H1 (cell line): ENCODE measurements at regions not wholly inside any gene's neighbourhood (a gene's known extent, or its start where the extent isn't known, plus 50 kb on each side); places are given as distances from the start of the nearest gene placed in this dataset.

ENCODE experiments used
- CTCF ChIA-PET: fragments of 300-600 bp; sonication (Branson Sonifier 250); formaldehyde crosslinking; loops from one replicate; lab custom pipeline; 2021; ENCODE audit not compliant: partially characterized antibody; lab: Charles Lee
- POLR2A ChIA-PET: fragments of 300-600 bp; sonication (Branson Sonifier 250); formaldehyde crosslinking; loops from one replicate; lab custom pipeline; 2021; ENCODE audit warnings: inconsistent platforms; ENCODE audit not compliant: partially characterized antibody; lab: Charles Lee
- DNase-seq, 2 experiments: peaks; one replicate each; pipeline versions ENCODE4 v3.0.0 to v3.0.0-alpha.2; 2010 to 2022; ENCODE audit warnings: low spot score in 2 of 2, low read depth in 1 of 2, mixed read lengths in 1 of 2
- FAIRE-seq: peaks from 2 replicates; lab custom pipeline; 2011; peaks lifted over from hg19 to GRCh38; lab: Jason Lieb, UNC
- H2AFZ ChIP-seq: 2 replicates; pipeline ENCODE4 v1.8.1; 2012; ENCODE audit warnings: low read length, inconsistent platforms
- H2AK5ac ChIP-seq: 2 replicates; pipeline ENCODE4 v1.6.1; 2013; ENCODE audit warnings: low read depth, low read length
- H2BK120ac ChIP-seq: replicated peaks from 2 replicates; pipeline ENCODE3; 2013; ENCODE audit warnings: low read depth, low read length, inconsistent platforms
- H2BK12ac ChIP-seq: 2 replicates; pipeline ENCODE4 v1.6.1; 2013; ENCODE audit warnings: low read depth, low read length
- H2BK15ac ChIP-seq: 2 replicates; pipeline ENCODE4 v1.6.1; 2013; ENCODE audit warnings: low read length
- H2BK20ac ChIP-seq: 2 replicates; pipeline ENCODE4 v1.6.1; 2013; ENCODE audit warnings: low read length
- H2BK5ac ChIP-seq: 2 replicates; pipeline ENCODE4 v1.6.1; 2013; ENCODE audit warnings: low read depth, low read length
- H3K14ac ChIP-seq: 2 replicates; pipeline ENCODE4 v1.6.1; 2013; ENCODE audit warnings: inconsistent platforms; ENCODE audit not compliant: insufficient read length
- H3K18ac ChIP-seq: 2 replicates; pipeline ENCODE4 v1.6.1; 2013; ENCODE audit warnings: low read length; ENCODE audit errors: extremely low read depth
- H3K23ac ChIP-seq: 2 replicates; pipeline ENCODE4 v1.6.1; 2013; ENCODE audit warnings: inconsistent platforms; ENCODE audit not compliant: insufficient read length
- H3K23me2 ChIP-seq: 2 replicates; pipeline ENCODE4 v1.6.1; 2013; ENCODE audit warnings: low read depth, low read length
- H3K27ac ChIP-seq: 2 replicates; pipeline ENCODE4 v1.6.1; 2011; ENCODE audit warnings: low read depth, low read length, inconsistent platforms
- H3K27me3 ChIP-seq, 4 experiments: replicated peaks in 1 of 4; 1 replicate in 1 of 4; 2 replicates in 3 of 4; pipeline versions ENCODE4 v1.6.1 to v1.8.1; 2011 to 2013; ENCODE audit warnings: low read length in 3 of 4, mild to moderate bottlenecking in 3 of 4, inconsistent platforms in 2 of 4, mixed read lengths in 2 of 4, moderate library complexity in 1 of 4; ENCODE audit not compliant: control insufficient read depth in 3 of 4, insufficient read depth in 3 of 4; ENCODE audit errors: extremely low read depth in 1 of 4
- H3K36me3 ChIP-seq, 4 experiments: 2 replicates each; pipeline versions ENCODE4 v1.6.1 to v1.8.1; 2011 to 2013; ENCODE audit warnings: mild to moderate bottlenecking in 4 of 4, low read length in 3 of 4, moderate library complexity in 2 of 4, control low read depth in 1 of 4, inconsistent platforms in 1 of 4; ENCODE audit not compliant: insufficient read depth in 4 of 4, control insufficient read depth in 2 of 4
- H3K4ac ChIP-seq: replicated peaks from 2 replicates; pipeline ENCODE3; 2013; ENCODE audit warnings: low read length, low read depth, mixed read lengths, inconsistent platforms; ENCODE audit not compliant: insufficient read length
- H3K4me1 ChIP-seq, 4 experiments: replicated peaks in 1 of 4; 1 replicate in 1 of 4; 2 replicates in 3 of 4; pipeline versions ENCODE4 v1.6.1 to v1.8.1; 2011 to 2013; ENCODE audit warnings: low read length in 3 of 4, inconsistent platforms in 2 of 4, mixed read lengths in 1 of 4; ENCODE audit not compliant: insufficient read depth in 4 of 4, control insufficient read depth in 3 of 4
- H3K4me2 ChIP-seq, 2 experiments: 2 replicates each; pipeline versions ENCODE4 v1.6.1 to v1.8.1; 2011 to 2013; ENCODE audit warnings: low read depth in 2 of 2, low read length in 2 of 2, control low read depth in 1 of 2, inconsistent platforms in 1 of 2, mild to moderate bottlenecking in 1 of 2; ENCODE audit not compliant: insufficient read depth in 1 of 2
- H3K4me3 ChIP-seq, 4 experiments: fragments of 200-600, 300-600 bp in 1 of 4; sonication (generic), shearing (Covaris generic), sonication (Bioruptor Twin) in 1 of 4; 2 replicates each; pipeline versions ENCODE4 v1.5.1 to v1.8.1; 2011 to 2016; ENCODE audit warnings: low read length in 4 of 4, low read depth in 3 of 4, control low read depth in 2 of 4, inconsistent platforms in 2 of 4, mild to moderate bottlenecking in 2 of 4, mixed read lengths in 1 of 4, moderate library complexity in 1 of 4; ENCODE audit not compliant: insufficient read depth in 2 of 4; ENCODE audit errors: extremely low read depth in 1 of 4
- H3K56ac ChIP-seq: replicated peaks from 2 replicates; pipeline ENCODE3; 2013; ENCODE audit warnings: low read depth, mild to moderate bottlenecking, mixed read lengths, low read length, inconsistent platforms; ENCODE audit not compliant: insufficient read length
- H3K79me1 ChIP-seq: 2 replicates; pipeline ENCODE4 v1.6.1; 2013; ENCODE audit warnings: low read depth, low read length, control low read depth
- H3K79me2 ChIP-seq, 2 experiments: 2 replicates each; pipeline versions ENCODE4 v1.6.1 to v1.8.1; 2012 to 2013; ENCODE audit warnings: low read length in 2 of 2, mild to moderate bottlenecking in 2 of 2, inconsistent platforms in 1 of 2; ENCODE audit not compliant: insufficient read depth in 2 of 2, control insufficient read depth in 1 of 2
- H3K9ac ChIP-seq, 4 experiments: replicated peaks in 1 of 4; 1 replicate in 1 of 4; 2 replicates in 3 of 4; pipeline versions ENCODE4 v1.6.1 to v1.8.1; 2011 to 2013; ENCODE audit warnings: low read depth in 3 of 4, low read length in 3 of 4, control low read depth in 2 of 4, mild to moderate bottlenecking in 2 of 4, moderate library complexity in 2 of 4, inconsistent platforms in 1 of 4; ENCODE audit errors: extremely low read depth in 1 of 4
- H3K9me3 ChIP-seq, 2 experiments: 2 replicates each; pipeline versions ENCODE4 v1.6.1 to v1.8.1; 2012 to 2013; ENCODE audit warnings: mild to moderate bottlenecking in 2 of 2, moderate library complexity in 2 of 2, control low read depth in 1 of 2, inconsistent platforms in 1 of 2, low read depth in 1 of 2, low read length in 1 of 2, mixed read lengths in 1 of 2; ENCODE audit not compliant: insufficient read depth in 2 of 2
- H4K20me1 ChIP-seq, 2 experiments: replicated peaks in 1 of 2; 2 replicates each; pipeline versions ENCODE3 to v1.8.1; 2011 to 2013; ENCODE audit warnings: inconsistent platforms in 2 of 2, low read length in 2 of 2, mild to moderate bottlenecking in 1 of 2; ENCODE audit not compliant: insufficient read depth in 2 of 2, control insufficient read depth in 1 of 2
- H4K5ac ChIP-seq: 2 replicates; pipeline ENCODE4 v1.6.1; 2013; ENCODE audit warnings: low read length, low read depth, mixed read lengths, inconsistent platforms; ENCODE audit not compliant: insufficient read length
- H4K8ac ChIP-seq: 2 replicates; pipeline ENCODE4 v1.8.0; 2013; ENCODE audit warnings: mild to moderate bottlenecking, moderate library complexity, low read length, inconsistent platforms; ENCODE audit not compliant: insufficient read depth; ENCODE audit errors: extremely low read depth
- H4K91ac ChIP-seq: replicated peaks from 2 replicates; pipeline ENCODE3; 2013; ENCODE audit warnings: low read length, mixed read lengths, inconsistent platforms; ENCODE audit not compliant: insufficient read length
- BCL11A ChIP-seq, 2 experiments: IDR thresholded peaks; one replicate each; pipeline ENCODE4 v1.6.1; 2011; ENCODE audit warnings: low read depth in 2 of 2, low read length in 2 of 2, mild to moderate bottlenecking in 2 of 2
- CHD1 ChIP-seq: IDR thresholded peaks from 2 replicates; pipeline ENCODE4 v1.6.1; 2012; ENCODE audit warnings: low read depth, low read length, improper control_type of control experiment
- CTBP2 ChIP-seq: IDR thresholded peaks from 2 replicates; pipeline ENCODE4 v1.7.0; 2011; ENCODE audit warnings: borderline replicate concordance, mild to moderate bottlenecking, moderate library complexity, mixed read lengths, low read length; ENCODE audit not compliant: insufficient read depth, insufficient read length
- EGR1 ChIP-seq: IDR thresholded peaks from 2 replicates; pipeline ENCODE4 v1.6.1; 2011; ENCODE audit warnings: low read depth, low read length, borderline replicate concordance
- JUND ChIP-seq: IDR thresholded peaks from 2 replicates; pipeline ENCODE4 v1.6.1; 2011; ENCODE audit warnings: mild to moderate bottlenecking, improper control_type of control experiment, low read length
- MAFK ChIP-seq: IDR thresholded peaks from 2 replicates; pipeline ENCODE4 v1.6.1; 2012; ENCODE audit warnings: low read depth, mild to moderate bottlenecking, improper control_type of control experiment, low read length
- NRF1 ChIP-seq: IDR thresholded peaks from 2 replicates; pipeline ENCODE4 v1.6.1; 2011; ENCODE audit warnings: mild to moderate bottlenecking, low read depth, low read length, improper control_type of control experiment
- POLR2A ChIP-seq, 2 experiments: IDR thresholded peaks; 1 replicate in 1 of 2; 2 replicates in 1 of 2; pipeline ENCODE4 v1.6.1; 2011; ENCODE audit warnings: low read depth in 2 of 2, low read length in 2 of 2, mild to moderate bottlenecking in 2 of 2; ENCODE audit errors: control extremely low read depth in 1 of 2
- SIN3A ChIP-seq, 2 experiments: IDR thresholded peaks in 1 of 2; conservative IDR thresholded peaks in 1 of 2; 2 replicates each; pipeline ENCODE4 v1.6.1; 2011 to 2012; ENCODE audit warnings: low read length in 2 of 2, improper control_type of control experiment in 1 of 2, low read depth in 1 of 2, mild to moderate bottlenecking in 1 of 2
- SUZ12 ChIP-seq: fragments of 200-600 bp; sonication (generic); IDR thresholded peaks from 2 replicates; pipeline ENCODE4 v1.6.1; 2012; ENCODE audit warnings: mild to moderate bottlenecking, inconsistent platforms, low read length, moderate library complexity, mixed read lengths
- YY1 ChIP-seq: IDR thresholded peaks from 2 replicates; pipeline ENCODE4 v1.6.1; 2011; ENCODE audit warnings: low read depth, mild to moderate bottlenecking, low read length
- WGBS, 2 experiments: shearing (Covaris generic) in 1 of 2; methylation state at CpG; one replicate each; pipeline versions ENCODE4 v1.1.6 to v1.1.7; 2013 to 2015; ENCODE audit warnings: low lambda C conversion rate in 2 of 2, mixed read lengths in 2 of 2, inconsistent platforms in 1 of 2, low coverage in 1 of 2, missing lambda C conversion rate in 1 of 2; ENCODE audit not compliant: insufficient replicate concordance in 2 of 2, insufficient coverage in 1 of 2, insufficient read length in 1 of 2; ENCODE audit errors: extremely low coverage in 1 of 2, missing lambda C conversion rate in 1 of 2; 5-methylcytosine and 5-hydroxymethylcytosine counted together
- TF ChIP-seq, protein P1 (sequence below): IDR thresholded peaks from 2 replicates; pipeline ENCODE4 v1.6.1; 2011; ENCODE audit warnings: low read depth, mild to moderate bottlenecking, low read length; ENCODE audit not compliant: insufficient read depth
- TF ChIP-seq, protein P2 (sequence below): IDR thresholded peaks from 2 replicates; pipeline ENCODE4 v1.6.1; 2012; ENCODE audit warnings: inconsistent platforms

DNA sequence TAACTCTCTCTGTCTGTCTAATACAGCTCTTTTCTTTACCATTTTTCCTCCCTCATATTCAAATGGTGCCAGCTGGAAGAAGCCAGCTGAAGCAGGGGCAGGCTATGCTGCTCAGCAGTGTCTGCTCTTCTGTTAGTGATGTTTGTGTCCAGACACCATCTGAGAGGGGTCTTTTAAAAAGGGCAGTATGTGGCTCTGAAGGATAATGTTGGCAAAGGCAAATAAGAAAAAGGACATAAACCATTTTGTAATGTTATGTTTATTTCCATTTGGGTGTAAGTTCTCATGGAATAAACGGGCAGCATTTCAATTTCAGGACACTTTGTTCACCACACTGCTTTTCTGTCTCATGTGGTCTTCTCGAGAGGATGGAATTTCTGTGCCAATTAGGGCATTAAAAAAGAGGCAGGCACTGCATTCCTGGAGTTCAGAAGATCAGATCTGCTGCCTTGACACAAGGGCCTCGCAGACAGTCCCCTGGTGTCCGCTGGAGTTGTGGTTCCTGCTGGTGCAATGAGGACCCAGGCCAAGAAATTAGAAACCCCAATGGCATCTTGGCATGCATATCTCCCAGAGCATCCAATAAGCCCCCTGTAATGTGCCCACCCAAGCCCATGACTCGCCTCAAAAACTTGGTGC is 109.0 kb upstream of the ELMO1 start:
- no peaks in the 10 kb centered on the region for H3K27me3 ChIP-seq
- no peak overlapping the region for H2BK15ac ChIP-seq
- no peak overlapping the region for H4K91ac ChIP-seq
- no peak overlapping the region for H2AFZ ChIP-seq
- H3K56ac ChIP-seq: no peak overlapping the region
- no peak overlapping the region for H3K4me2 ChIP-seq
- no peak overlapping the region for H2BK120ac ChIP-seq
- ChIA-PET POLR2A (no interaction called here), CTCF (interaction anchor here (0.9 to 1.6 kb wide), 4 partner anchors 7 to 160 kb away, joined by 3 to 11 read pairs (median 6); no protein-coding TSS in a partner anchor)
- no peaks in the 10 kb centered on the region for H3K23me2 ChIP-seq
- H2BK5ac ChIP-seq: no peak overlapping the region
- H3K23ac ChIP-seq: no peak overlapping the region
- no peak overlapping the region for H2AK5ac ChIP-seq
- H3K79me2 ChIP-seq: no peaks in the 10 kb centered on the region
- DNase-seq (no peak), FAIRE-seq (no peak)
- H2BK20ac ChIP-seq: no peak overlapping the region
- H4K8ac ChIP-seq: no peak overlapping the region; the same call in 1 of the 2 replicates
- peaks cover 0 to 2% (median under 1%) of the 10 kb centered on the region in 4 experiments; a peak in 2 of 7 replicates for H3K4me1 ChIP-seq
- H2BK12ac ChIP-seq: no peak overlapping the region
- no peak overlapping the region for H4K5ac ChIP-seq
- peaks cover 0 to 2% of the 10 kb centered on the region in 2 experiments; a peak in 2 of 4 replicates for H3K9me3 ChIP-seq
- no peak overlapping the region for H3K9ac ChIP-seq
- H4K20me1 ChIP-seq: no peaks in the 10 kb centered on the region
- H3K79me1 ChIP-seq: no peaks in the 10 kb centered on the region
- WGBS, 2 experiments: 93% methylated on average over 5 of the region's 5 CpGs; no CpG with 5 or more reads in 1 of the 2 experiments
- no peaks in the 10 kb centered on the region for H3K36me3 ChIP-seq
- H3K4ac ChIP-seq: no peak overlapping the region
- H3K27ac ChIP-seq: no peak overlapping the region
- H3K14ac ChIP-seq: no peak overlapping the region
- no peak overlapping the region for H3K18ac ChIP-seq
- no peak overlapping the region for H3K4me3 ChIP-seq
- no peak for TF ChIP-seq SIN3A (conservative IDR thresholded peaks at IDR 0.05 in 1 of 2, IDR thresholded peaks at IDR 0.05 in 1 of 2; ENCODE audit: low read depth in 1 of 2, low read length in 2 of 2)
- TF ChIP-seq YY1: no peak
- no peak for TF ChIP-seq SUZ12
- TF ChIP-seq CTBP2: no peak
- TF ChIP-seq EGR1: no peak
- no peak for TF ChIP-seq NRF1
- TF ChIP-seq POLR2A (IDR thresholded peaks at IDR 0.05; ENCODE audit: control extremely low read depth in 1 of 2, low read depth in 2 of 2, low read length in 2 of 2): no peak
- no peak for TF ChIP-seq BCL11A (IDR thresholded peaks at IDR 0.05; ENCODE audit: low read depth in 2 of 2, low read length in 2 of 2)
- TF ChIP-seq, protein P1, sequence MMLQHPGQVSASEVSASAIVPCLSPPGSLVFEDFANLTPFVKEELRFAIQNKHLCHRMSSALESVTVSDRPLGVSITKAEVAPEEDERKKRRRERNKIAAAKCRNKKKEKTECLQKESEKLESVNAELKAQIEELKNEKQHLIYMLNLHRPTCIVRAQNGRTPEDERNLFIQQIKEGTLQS: no peak
- TF ChIP-seq MAFK: no peak
- no peak for TF ChIP-seq JUND
- TF ChIP-seq, protein P2, sequence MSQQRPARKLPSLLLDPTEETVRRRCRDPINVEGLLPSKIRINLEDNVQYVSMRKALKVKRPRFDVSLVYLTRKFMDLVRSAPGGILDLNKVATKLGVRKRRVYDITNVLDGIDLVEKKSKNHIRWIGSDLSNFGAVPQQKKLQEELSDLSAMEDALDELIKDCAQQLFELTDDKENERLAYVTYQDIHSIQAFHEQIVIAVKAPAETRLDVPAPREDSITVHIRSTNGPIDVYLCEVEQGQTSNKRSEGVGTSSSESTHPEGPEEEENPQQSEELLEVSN: no peak
- no peak for TF ChIP-seq CHD1
